GM23248 (cell line): ENCODE measurements at regions not wholly inside any gene's neighbourhood (a gene's known extent, or its start where the extent isn't known, plus 50 kb on each side); places are given as distances from the start of the nearest gene placed in this dataset.

Experiments
- DNase-seq: peaks from one replicate; pipeline ENCODE4 v3.0.0-alpha.2; 2015
- H2AFZ ChIP-seq: fragments of 200-600 bp; sonication (generic); 2 replicates; pipeline ENCODE4 v1.6.1; 2016; ENCODE audit warnings: antibody characterized with exemption
- H3F3A ChIP-seq: fragments of 200-600 bp; sonication (generic); 2 replicates; pipeline ENCODE4 v1.6.1; 2016; ENCODE audit warnings: mild to moderate bottlenecking, antibody characterized with exemption, mixed run types; ENCODE audit not compliant: insufficient read depth
- H3K27ac ChIP-seq: fragments of 200-600 bp; sonication (generic); 2 replicates; pipeline ENCODE4 v1.5.1; 2016; ENCODE audit warnings: mild to moderate bottlenecking
- H3K27me3 ChIP-seq: fragments of 200-600 bp; sonication (generic); replicated peaks from 2 replicates; pipeline ENCODE4 v1.6.1; 2016; ENCODE audit warnings: mild to moderate bottlenecking; ENCODE audit not compliant: insufficient read depth
- H3K36me3 ChIP-seq: fragments of 200-600 bp; sonication (generic); 2 replicates; pipeline ENCODE4 v1.6.1; 2016; ENCODE audit warnings: low read depth, mild to moderate bottlenecking
- H3K4me1 ChIP-seq: fragments of 200-600 bp; sonication (generic); 2 replicates; pipeline ENCODE4 v1.6.1; 2016; ENCODE audit warnings: mild to moderate bottlenecking; ENCODE audit not compliant: insufficient read depth
- H3K4me2 ChIP-seq: fragments of 200-600 bp; sonication (generic); one replicate; pipeline ENCODE4 v1.6.1; 2016; ENCODE audit warnings: mild to moderate bottlenecking; ENCODE audit not compliant: unreplicated experiment
- H3K4me3 ChIP-seq: fragments of 200-600 bp; sonication (generic); 2 replicates; pipeline ENCODE4 v1.5.1; 2016; ENCODE audit warnings: mild to moderate bottlenecking
- H3K79me2 ChIP-seq: fragments of 200-600 bp; sonication (generic); 2 replicates; pipeline ENCODE4 v1.6.1; 2016; ENCODE audit warnings: mild to moderate bottlenecking; ENCODE audit not compliant: insufficient read depth
- H3K9ac ChIP-seq: fragments of 200-600 bp; sonication (generic); 2 replicates; pipeline ENCODE4 v1.6.1; 2016; ENCODE audit warnings: mild to moderate bottlenecking
- H3K9me2 ChIP-seq: fragments of 200-600 bp; sonication (generic); 2 replicates; pipeline ENCODE4 v1.6.1; 2016; ENCODE audit warnings: mixed run types, mild to moderate bottlenecking, moderate library complexity; ENCODE audit not compliant: insufficient read depth
- H3K9me3 ChIP-seq: fragments of 200-600 bp; sonication (generic); one replicate; pipeline ENCODE4 v1.6.1; 2017; ENCODE audit warnings: low read depth
- H4K20me1 ChIP-seq: fragments of 200-600 bp; sonication (generic); 2 replicates; pipeline ENCODE4 v1.6.0; 2016; ENCODE audit not compliant: insufficient read depth
- EZH2 ChIP-seq: fragments of 200-600 bp; sonication (generic); IDR thresholded peaks from 2 replicates; pipeline ENCODE4 v1.6.1; 2018; ENCODE audit warnings: antibody characterized with exemption, mild to moderate bottlenecking; ENCODE audit not compliant: insufficient read depth, poor library complexity, severe bottlenecking
- EZH2phosphoT487 ChIP-seq: fragments of 200-600 bp; sonication (generic); IDR thresholded peaks from 2 replicates; pipeline ENCODE4 v1.6.1; 2018; ENCODE audit warnings: antibody characterized with exemption, moderate library complexity, mild to moderate bottlenecking, low read depth; ENCODE audit not compliant: insufficient read depth
- WGBS, 2 experiments: methylation state at CpG; one replicate each; pipeline ENCODE4 v1.1.6; 2015 to 2017; ENCODE audit warnings: low lambda C conversion rate in 2 of 2, low coverage in 1 of 2; ENCODE audit errors: missing lambda C conversion rate in 2 of 2; 5-methylcytosine and 5-hydroxymethylcytosine counted together
- in situ Hi-C: fragments of 300-500 bp; cut with MboI; formaldehyde crosslinking; loops from 2 replicates; pipeline ENCODE4 v1.15.0; 2020

DNA sequence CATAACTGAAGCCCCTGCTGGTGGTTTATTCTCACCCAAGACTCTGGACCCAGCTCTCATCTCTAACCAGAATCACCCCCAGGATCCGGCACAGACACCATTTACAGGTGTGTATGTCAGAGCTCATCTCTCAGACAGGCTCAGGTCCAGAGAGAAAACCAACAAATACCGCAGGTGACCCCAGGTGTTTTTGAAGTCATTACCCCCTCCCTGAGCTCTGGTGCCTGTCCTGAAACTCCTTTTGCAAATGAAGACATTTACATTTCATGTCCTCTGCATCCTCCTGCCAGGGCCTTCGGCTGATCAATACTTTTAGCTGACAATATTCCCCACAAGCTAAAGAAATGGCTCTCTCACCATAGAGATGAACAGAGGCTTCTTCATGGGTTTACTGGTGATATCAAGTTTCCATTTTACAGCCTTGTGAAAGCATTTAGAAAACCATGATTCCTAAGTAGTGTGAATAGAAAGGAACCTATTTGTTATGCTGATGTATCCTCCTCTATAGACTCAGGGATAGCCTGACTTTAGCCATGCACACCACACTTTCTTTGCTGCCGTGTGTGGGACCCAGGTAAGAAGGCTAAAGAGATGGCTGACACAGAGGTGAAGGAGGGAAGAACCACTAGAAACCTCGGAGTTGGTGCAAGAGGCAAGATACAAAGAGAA lies 131.3 kb downstream of the KCTD15 start:
- Histone ChIP-seq H4K20me1 (no peaks in the 10 kb centered on the region), H3K9me2 (no peaks in the 10 kb centered on the region), H3K9me3 (no peaks in the 10 kb centered on the region), H3K4me1 (no peaks in the 10 kb centered on the region), H3K4me3 (no peak overlapping the region), H2AFZ (no peak overlapping the region), H3K9ac (no peak overlapping the region), H3K4me2 (no peak overlapping the region), H3K79me2 (no peaks in the 10 kb centered on the region), H3K27ac (no peak overlapping the region), H3K36me3 (no peaks in the 10 kb centered on the region), H3K27me3 (no peaks in the 10 kb centered on the region), H3F3A (no peaks in the 10 kb centered on the region)
- no peak for TF ChIP-seq EZH2
- no peak for TF ChIP-seq EZH2phosphoT487
- WGBS, 2 experiments, result 13 to 15% methylated on average over 5 of the region's 5 CpGs
- DNase-seq, result no peak
- in situ Hi-C loops, result no loop called here

DNA sequence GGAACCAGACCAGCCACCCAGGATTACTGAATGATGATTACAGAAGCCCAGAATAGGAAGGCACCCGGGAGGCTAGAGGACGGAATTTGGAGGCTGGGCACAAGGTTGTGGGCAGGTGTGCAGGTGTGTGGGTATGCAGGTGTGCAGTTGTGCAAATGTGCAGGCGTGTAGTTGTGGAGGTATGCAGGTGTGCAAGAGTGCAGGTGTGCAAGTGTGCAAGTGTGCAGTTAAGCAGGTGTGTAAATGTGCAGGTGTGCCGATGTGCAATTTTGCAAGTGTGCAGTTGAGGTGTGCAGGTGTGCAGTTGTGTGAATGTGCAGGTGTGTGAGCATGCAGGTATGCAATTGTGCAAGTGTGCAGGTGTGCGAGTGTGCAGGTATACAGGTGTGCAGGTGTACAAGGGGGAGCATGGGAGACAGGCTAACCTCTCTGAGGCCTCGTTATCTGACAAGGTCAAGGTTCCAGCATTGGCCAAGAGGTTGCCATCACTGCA lies 131.8 kb downstream of the KCTD15 start:
- DNase-seq, result no peak
- Histone ChIP-seq H3K9ac (no peak overlapping the region), H3K4me3 (no peak overlapping the region), H3K27ac (no peak overlapping the region), H3K36me3 (no peaks in the 10 kb centered on the region), H3K27me3 (no peaks in the 10 kb centered on the region), H3F3A (no peaks in the 10 kb centered on the region), H2AFZ (no peak overlapping the region), H3K9me3 (no peaks in the 10 kb centered on the region), H4K20me1 (no peaks in the 10 kb centered on the region), H3K79me2 (no peaks in the 10 kb centered on the region), H3K4me2 (no peak overlapping the region), H3K4me1 (no peaks in the 10 kb centered on the region), H3K9me2 (no peaks in the 10 kb centered on the region)
- WGBS, 2 experiments, result 42 to 44% methylated on average over 6 of the region's 6 CpGs
- TF ChIP-seq EZH2phosphoT487, result no peak
- no peak for TF ChIP-seq EZH2
- in situ Hi-C loops, result no loop called here

- H3K9me3 ChIP-seq, result no peaks in the 10 kb centered on the region
- in situ Hi-C loops, result no loop called here
- H3K27ac ChIP-seq, result no peak overlapping the region
- no peaks in the 10 kb centered on the region for H4K20me1 ChIP-seq
- H3K36me3 ChIP-seq, result no peaks in the 10 kb centered on the region
- DNase-seq, result no peak
- no peak overlapping the region for H3K4me2 ChIP-seq
- no peaks in the 10 kb centered on the region for H3K79me2 ChIP-seq
- TF ChIP-seq EZH2 (no peak), EZH2phosphoT487 (no peak)
- no peaks in the 10 kb centered on the region for H3K4me1 ChIP-seq
- no peaks in the 10 kb centered on the region for H3K9me2 ChIP-seq
- 0 to 5% methylated on average over 2 of the region's 2 CpGs for WGBS, 2 experiments
- 0 out of 2 replicates have a peak, but pooled peaks cover 3% of the 10 kb centered on the region for H3K27me3 ChIP-seq
- no peak overlapping the region for H3K9ac ChIP-seq
- H3F3A ChIP-seq, result no peaks in the 10 kb centered on the region
- no peak overlapping the region for H3K4me3 ChIP-seq
- H2AFZ ChIP-seq, result no peak overlapping the region
These were observed 137.3 kb downstream of the KCTD15 start for GRCh38 chr19:33933931-33934330.

- Histone ChIP-seq H3K27me3 (0 out of 2 replicates have a peak, but pooled peaks cover 3% of the 10 kb centered on the region), H3K79me2 (no peaks in the 10 kb centered on the region), H3K4me2 (no peak overlapping the region), H3K9me2 (no peaks in the 10 kb centered on the region), H2AFZ (no peak overlapping the region), H3K9ac (no peak overlapping the region), H3K27ac (no peak overlapping the region), H3K4me1 (no peaks in the 10 kb centered on the region), H3K36me3 (no peaks in the 10 kb centered on the region), H3K4me3 (no peak overlapping the region), H4K20me1 (no peaks in the 10 kb centered on the region), H3K9me3 (no peaks in the 10 kb centered on the region), H3F3A (no peaks in the 10 kb centered on the region)
- DNase-seq, result no peak
- in situ Hi-C loops, result no loop called here
- 22 to 24% methylated on average over 15 of the region's 15 CpGs for WGBS, 2 experiments
- TF ChIP-seq EZH2 (no peak), EZH2phosphoT487 (no peak)
These were observed 142.2 kb downstream of the KCTD15 start for GRCh38 chr19:33938821-33939220.

DNA sequence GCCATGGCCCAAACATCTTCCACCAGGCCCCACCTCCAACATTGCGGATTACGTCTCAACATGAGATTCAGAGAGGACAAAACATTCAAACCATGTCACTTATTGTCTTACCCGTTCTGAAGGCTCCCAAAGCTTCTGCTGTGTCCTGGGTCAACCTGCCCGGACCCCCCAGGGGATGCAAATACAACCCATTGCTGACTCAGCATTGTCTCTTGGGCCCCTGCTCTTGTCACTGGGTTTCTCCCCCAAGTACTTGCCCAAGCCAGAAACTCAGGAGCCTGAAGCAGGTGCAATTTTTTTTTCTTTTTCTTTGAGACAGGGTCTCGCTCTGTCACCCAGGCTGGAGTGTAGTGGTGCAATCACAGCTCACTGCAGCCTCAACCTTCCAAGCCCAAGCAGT lies 144.5 kb downstream of the KCTD15 start:
- H3K9me2 ChIP-seq, result no peaks in the 10 kb centered on the region
- no peak overlapping the region for H3K9ac ChIP-seq
- TF ChIP-seq EZH2phosphoT487, result no peak
- no peak for TF ChIP-seq EZH2
- no peaks in the 10 kb centered on the region for H3K9me3 ChIP-seq
- 40 to 46% methylated on average over 5 of the region's 5 CpGs for WGBS, 2 experiments
- H3K4me1 ChIP-seq, result no peaks in the 10 kb centered on the region
- H3K4me3 ChIP-seq, result no peak overlapping the region
- H3K79me2 ChIP-seq, result no peaks in the 10 kb centered on the region
- H2AFZ ChIP-seq, result no peak overlapping the region
- no peaks in the 10 kb centered on the region for H3F3A ChIP-seq
- H3K27me3 ChIP-seq, result no peaks in the 10 kb centered on the region
- H3K4me2 ChIP-seq, result no peak overlapping the region
- no peaks in the 10 kb centered on the region for H3K36me3 ChIP-seq
- in situ Hi-C loops, result no loop called here
- H3K27ac ChIP-seq, result no peak overlapping the region
- DNase-seq, result no peak
- no peaks in the 10 kb centered on the region for H4K20me1 ChIP-seq
